MM.1S (cell line): ENCODE measurements at regions not wholly inside any gene's neighbourhood (a gene's known extent, or its start where the extent isn't known, plus 50 kb on each side); places are given as distances from the start of the nearest gene placed in this dataset.

Experiments
- DNase-seq: peaks from one replicate; pipeline ENCODE4 v3.0.0-alpha.2; 2015
- H2AFZ ChIP-seq: fragments of 300-600 bp; sonication (generic); 2 replicates; pipeline ENCODE4 v1.6.0; 2016; ENCODE audit warnings: antibody characterized with exemption, low read length
- H3F3A ChIP-seq: fragments of 300-600 bp; sonication (generic); 2 replicates; pipeline ENCODE4 v1.6.1; 2016; ENCODE audit warnings: mild to moderate bottlenecking, antibody characterized with exemption, low read length, moderate library complexity, mixed read lengths; ENCODE audit not compliant: insufficient read depth
- H3K27ac ChIP-seq: fragments of 300-600 bp; sonication (generic); 2 replicates; pipeline ENCODE4 v1.5.1; 2016; ENCODE audit warnings: mild to moderate bottlenecking, low read length
- H3K27me3 ChIP-seq: fragments of 300-600 bp; sonication (generic); replicated peaks from 2 replicates; pipeline ENCODE4 v1.6.0; 2016; ENCODE audit warnings: low read length; ENCODE audit not compliant: insufficient read depth
- H3K36me3 ChIP-seq: fragments of 300-600 bp; sonication (generic); replicated peaks from 2 replicates; pipeline ENCODE4 v1.6.1; 2016; ENCODE audit warnings: mild to moderate bottlenecking, low read length, mixed read lengths; ENCODE audit not compliant: insufficient read depth
- H3K4me1 ChIP-seq: fragments of 300-600 bp; sonication (generic); 2 replicates; pipeline ENCODE4 v1.6.1; 2016; ENCODE audit warnings: low read length, mixed read lengths
- H3K4me2 ChIP-seq: fragments of 300-600 bp; sonication (generic); 2 replicates; pipeline ENCODE4 v1.6.0; 2016; ENCODE audit warnings: low read depth, low read length
- H3K4me3 ChIP-seq: fragments of 300-600 bp; sonication (generic); 2 replicates; pipeline ENCODE4 v1.5.1; 2016; ENCODE audit warnings: low read length, mixed read lengths
- H3K79me2 ChIP-seq: fragments of 300-600 bp; sonication (generic); 2 replicates; pipeline ENCODE4 v1.6.1; 2016; ENCODE audit warnings: mixed run types, low read length, mixed read lengths
- H3K9ac ChIP-seq: fragments of 300-600 bp; sonication (generic); 2 replicates; pipeline ENCODE4 v1.6.1; 2016; ENCODE audit warnings: low read length, mixed read lengths
- H3K9me2 ChIP-seq: fragments of 300-600 bp; sonication (generic); replicated peaks from 2 replicates; pipeline ENCODE4 v1.6.1; 2016; ENCODE audit warnings: mild to moderate bottlenecking, low read length, mixed read lengths; ENCODE audit not compliant: insufficient read depth
- H3K9me3 ChIP-seq: fragments of 300-600 bp; sonication (generic); replicated peaks from 2 replicates; pipeline ENCODE4 v1.6.1; 2016; ENCODE audit warnings: mild to moderate bottlenecking, low read length, mixed read lengths; ENCODE audit not compliant: insufficient read depth
- H4K20me1 ChIP-seq: fragments of 300-600 bp; sonication (generic); 2 replicates; pipeline ENCODE4 v1.6.1; 2016; ENCODE audit warnings: mild to moderate bottlenecking, low read length, moderate library complexity, mixed read lengths; ENCODE audit not compliant: insufficient read depth
- EZH2 ChIP-seq: fragments of 300-600 bp; sonication (generic); optimal IDR thresholded peaks from 2 replicates; pipeline ENCODE3; 2017; ENCODE audit warnings: low read depth, mild to moderate bottlenecking, antibody characterized with exemption, low read length, mixed read lengths
- EZH2phosphoT487 ChIP-seq: fragments of 300-600 bp; sonication (generic); IDR thresholded peaks from 2 replicates; pipeline ENCODE4 v1.6.1; 2018; ENCODE audit warnings: antibody characterized with exemption, low read length
- TF ChIP-seq, protein P1 (sequence below): fragments of 300-600 bp; sonication (generic); IDR thresholded peaks from 2 replicates; pipeline ENCODE4 v1.5.1; 2016; ENCODE audit warnings: antibody characterized with exemption, low read length, mixed read lengths

GRCh38 chr1:216936779-216937178 lies 213.6 kb upstream of the ESRRG start:
- H3K27ac ChIP-seq, result no peak overlapping the region
- TF ChIP-seq EZH2 (no peak), EZH2phosphoT487 (no peak)
- TF ChIP-seq, protein P1, sequence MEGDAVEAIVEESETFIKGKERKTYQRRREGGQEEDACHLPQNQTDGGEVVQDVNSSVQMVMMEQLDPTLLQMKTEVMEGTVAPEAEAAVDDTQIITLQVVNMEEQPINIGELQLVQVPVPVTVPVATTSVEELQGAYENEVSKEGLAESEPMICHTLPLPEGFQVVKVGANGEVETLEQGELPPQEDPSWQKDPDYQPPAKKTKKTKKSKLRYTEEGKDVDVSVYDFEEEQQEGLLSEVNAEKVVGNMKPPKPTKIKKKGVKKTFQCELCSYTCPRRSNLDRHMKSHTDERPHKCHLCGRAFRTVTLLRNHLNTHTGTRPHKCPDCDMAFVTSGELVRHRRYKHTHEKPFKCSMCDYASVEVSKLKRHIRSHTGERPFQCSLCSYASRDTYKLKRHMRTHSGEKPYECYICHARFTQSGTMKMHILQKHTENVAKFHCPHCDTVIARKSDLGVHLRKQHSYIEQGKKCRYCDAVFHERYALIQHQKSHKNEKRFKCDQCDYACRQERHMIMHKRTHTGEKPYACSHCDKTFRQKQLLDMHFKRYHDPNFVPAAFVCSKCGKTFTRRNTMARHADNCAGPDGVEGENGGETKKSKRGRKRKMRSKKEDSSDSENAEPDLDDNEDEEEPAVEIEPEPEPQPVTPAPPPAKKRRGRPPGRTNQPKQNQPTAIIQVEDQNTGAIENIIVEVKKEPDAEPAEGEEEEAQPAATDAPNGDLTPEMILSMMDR, result no peak
- H3K4me2 ChIP-seq, result no peak overlapping the region
- H3K36me3 ChIP-seq, result no peaks in the 10 kb centered on the region
- H3K4me1 ChIP-seq, result no peaks in the 10 kb centered on the region
- no peaks in the 10 kb centered on the region for H3F3A ChIP-seq
- H3K9me2 ChIP-seq, result no peaks in the 10 kb centered on the region
- no peak for DNase-seq
- H2AFZ ChIP-seq, result no peak overlapping the region
- H3K9me3 ChIP-seq, result no peaks in the 10 kb centered on the region
- H4K20me1 ChIP-seq, result no peaks in the 10 kb centered on the region
- H3K4me3 ChIP-seq, result no peak overlapping the region
- H3K79me2 ChIP-seq, result no peaks in the 10 kb centered on the region
- no peak overlapping the region for H3K9ac ChIP-seq
- H3K27me3 ChIP-seq, result no peaks in the 10 kb centered on the region

- Histone ChIP-seq H4K20me1 (no peaks in the 10 kb centered on the region), H3K4me3 (no peak overlapping the region), H3K27me3 (no peaks in the 10 kb centered on the region), H3K27ac (no peak overlapping the region), H3K36me3 (no peaks in the 10 kb centered on the region), H3K4me1 (no peaks in the 10 kb centered on the region), H3K79me2 (no peaks in the 10 kb centered on the region), H3K4me2 (no peak overlapping the region), H3K9ac (no peak overlapping the region), H3K9me2 (no peaks in the 10 kb centered on the region), H2AFZ (no peak overlapping the region), H3K9me3 (no peaks in the 10 kb centered on the region), H3F3A (no peaks in the 10 kb centered on the region)
- no peak for TF ChIP-seq EZH2phosphoT487
- TF ChIP-seq, protein P1, result no peak
- TF ChIP-seq EZH2, result no peak
- no peak for DNase-seq
These were observed 212.7 kb upstream of the ESRRG start for GRCh38 chr1:216935901-216936300.

- no peaks in the 10 kb centered on the region for H3K9me3 ChIP-seq
- DNase-seq, result no peak
- no peaks in the 10 kb centered on the region for H3K9me2 ChIP-seq
- TF ChIP-seq, protein P1, result no peak
- no peak for TF ChIP-seq EZH2
- TF ChIP-seq EZH2phosphoT487, result no peak
- no peak overlapping the region for H3K27ac ChIP-seq
- no peaks in the 10 kb centered on the region for H3K4me1 ChIP-seq
- no peak overlapping the region for H3K4me3 ChIP-seq
- H2AFZ ChIP-seq, result no peak overlapping the region
- H3K4me2 ChIP-seq, result no peak overlapping the region
- no peak overlapping the region for H3K9ac ChIP-seq
- H4K20me1 ChIP-seq, result no peaks in the 10 kb centered on the region
- no peaks in the 10 kb centered on the region for H3K36me3 ChIP-seq
- no peaks in the 10 kb centered on the region for H3F3A ChIP-seq
- H3K27me3 ChIP-seq, result no peaks in the 10 kb centered on the region
- H3K79me2 ChIP-seq, result no peaks in the 10 kb centered on the region
These were observed 209.2 kb upstream of the ESRRG start for GRCh38 chr1:216932424-216932823.
